Fibroblast of skin of right biceps (primary cell): ENCODE measurements at regions not wholly inside any gene's neighbourhood (a gene's known extent, or its start where the extent isn't known, plus 50 kb on each side); places are given as distances from the start of the nearest gene placed in this dataset.

ENCODE experiments used
- DNase-seq: peaks from one replicate; pipeline ENCODE4 v3.0.0-alpha.2; 2013

DNA sequence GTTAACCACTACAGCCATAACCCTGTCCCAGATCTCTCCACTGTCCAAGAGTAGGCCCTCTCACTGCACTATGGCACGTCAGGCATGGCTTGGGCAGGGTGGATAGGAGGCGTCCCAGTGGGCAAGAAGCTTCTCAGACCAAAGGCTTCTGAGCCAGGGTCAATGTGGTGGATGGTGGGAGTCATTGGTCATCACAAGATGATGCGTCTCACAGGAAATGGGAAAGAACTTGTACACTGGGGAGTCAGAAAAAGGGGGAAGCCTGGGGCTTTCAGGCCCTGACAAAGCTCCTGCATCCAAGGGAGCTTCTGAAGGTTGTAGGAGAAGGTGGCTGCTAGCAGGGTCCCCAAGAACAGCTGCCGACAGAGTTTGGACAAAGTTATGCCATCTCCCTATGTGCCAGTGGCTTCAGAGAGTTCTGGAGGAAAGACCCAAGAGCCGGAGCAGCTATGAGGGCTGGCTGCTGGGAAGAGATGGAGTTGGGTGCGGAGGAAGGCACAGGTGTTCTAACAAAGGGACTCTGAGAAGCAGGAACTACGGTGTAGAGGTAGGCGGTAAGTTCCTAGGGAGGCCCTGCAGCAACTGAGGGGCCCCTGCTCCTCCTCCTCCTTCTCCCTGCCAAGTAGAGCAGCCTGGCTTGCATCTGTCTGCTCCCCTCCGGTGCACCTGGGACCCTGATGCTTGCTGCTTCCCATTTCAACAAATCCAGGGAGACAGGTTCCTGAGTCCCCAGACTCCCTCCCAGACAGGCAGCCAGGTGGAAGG is 81.1 kb downstream of the ARL6IP4 start:
- no peak for DNase-seq

- DNase-seq: peak; percentile 7
Measured at GRCh38 chr12:123059500-123059899, 79.0 kb downstream of the ARL6IP4 start.

- DNase-seq: peak; percentile 36
Measured at GRCh38 chr12:123058980-123059379, 78.5 kb downstream of the ARL6IP4 start.

GRCh38 chr12:123058481-123058880 is 78.0 kb downstream of the ARL6IP4 start:
- DNase-seq: no peak

DNA sequence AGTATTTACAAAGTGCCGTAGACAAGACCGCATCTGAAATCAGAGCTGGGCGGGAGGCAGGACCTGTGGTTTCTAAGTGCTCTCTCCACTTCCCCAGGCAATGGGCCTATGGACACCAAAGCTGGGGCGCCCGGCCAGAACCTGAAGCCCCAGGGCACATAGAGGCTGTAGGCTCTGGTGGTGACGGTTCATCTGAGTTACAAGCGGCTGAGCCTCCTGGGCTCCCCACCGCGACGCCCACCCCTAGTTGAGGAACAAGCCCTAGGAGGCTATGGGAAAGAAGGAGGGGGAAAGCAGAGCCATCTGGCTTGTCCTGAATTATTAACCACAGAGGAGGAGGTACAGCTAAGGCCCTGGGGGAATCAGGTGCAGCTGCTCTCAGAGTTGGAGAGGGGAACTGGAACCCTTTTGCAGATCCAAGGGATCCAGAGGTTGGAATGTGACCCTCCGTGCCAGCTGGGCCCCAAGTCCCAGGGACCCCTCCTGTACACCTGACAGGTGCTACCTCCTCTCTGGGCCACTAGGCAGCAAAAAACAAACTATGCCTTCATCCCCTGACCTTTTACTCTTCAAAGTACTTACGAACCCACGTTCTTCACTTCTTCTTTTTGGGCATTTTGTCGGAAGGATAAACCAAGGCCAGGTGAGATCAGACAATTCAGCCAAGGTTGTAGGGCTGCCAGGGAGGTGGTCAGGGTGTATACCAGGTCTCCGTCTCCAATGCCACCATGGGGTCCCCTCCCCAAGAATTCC is 77.2 kb downstream of the ARL6IP4 start:
- DNase-seq: no peak

GRCh38 chr12:123056709-123057108 is 76.2 kb downstream of the ARL6IP4 start:
- no peak for DNase-seq

- DNase-seq: no peak
Measured at GRCh38 chr12:123056053-123056452, 75.6 kb downstream of the ARL6IP4 start.

DNA sequence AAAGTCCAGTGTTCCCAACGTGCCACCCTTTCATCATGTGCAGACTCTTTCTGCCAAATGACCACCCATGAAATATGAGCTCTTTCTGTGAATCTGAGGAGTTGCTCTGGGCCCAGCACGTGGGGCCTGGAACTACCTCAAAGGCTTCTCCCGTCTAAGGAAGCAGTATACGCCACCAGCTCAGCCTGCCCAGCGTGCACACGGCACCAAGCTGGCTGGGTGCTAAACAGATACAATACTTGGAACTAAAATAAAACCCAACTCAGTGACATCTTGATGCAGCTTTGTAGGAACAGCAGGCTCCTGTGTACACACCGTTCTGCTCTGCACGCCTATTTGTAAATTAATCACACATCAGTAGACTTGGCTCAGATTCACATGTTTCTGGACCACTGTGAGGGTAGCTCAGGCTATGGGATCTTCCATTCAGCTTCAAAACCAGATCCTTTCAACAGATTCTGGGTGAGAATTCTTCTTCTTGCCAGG is 74.8 kb downstream of the ARL6IP4 start:
- no peak for DNase-seq

DNA sequence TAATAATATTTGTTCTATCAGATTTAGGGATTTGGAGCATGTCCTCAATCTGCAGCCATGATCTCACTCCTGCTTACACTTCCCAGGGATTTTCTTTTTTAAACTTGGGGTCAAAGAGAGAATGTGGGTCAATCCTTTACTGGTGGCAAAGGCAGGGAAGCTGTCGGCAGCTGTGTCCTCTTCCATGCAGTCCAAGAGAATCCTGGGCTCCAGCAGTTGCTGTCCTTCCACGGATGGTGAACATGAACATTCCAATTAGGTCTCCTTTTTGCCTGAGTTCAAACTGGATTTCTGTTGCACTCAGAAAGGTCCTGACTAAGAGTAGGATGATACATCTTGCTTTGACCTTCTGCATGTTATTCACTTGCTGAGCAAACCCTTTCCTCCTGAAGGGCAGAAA is 73.9 kb downstream of the ARL6IP4 start:
- DNase-seq: no peak

DNA sequence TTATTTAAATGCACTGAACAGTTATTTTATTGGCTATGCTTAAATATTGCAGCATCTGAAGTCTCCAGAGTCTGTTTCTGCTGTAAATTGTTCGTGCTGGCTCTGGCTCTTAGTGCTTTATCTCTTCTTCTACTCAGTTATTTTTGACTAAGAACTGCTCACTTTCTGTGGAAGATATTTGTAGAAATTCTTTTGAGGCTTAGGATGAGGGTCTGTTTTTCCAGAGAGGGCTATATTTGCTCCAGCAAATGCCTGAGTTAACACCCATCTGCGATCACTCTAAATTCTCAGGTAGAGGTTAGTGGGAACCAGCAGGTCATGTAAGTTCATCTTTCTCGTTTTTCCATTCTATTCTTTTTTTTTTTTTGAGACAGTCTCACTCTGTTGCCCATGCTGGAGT is 71.1 kb downstream of the ARL6IP4 start:
- no peak for DNase-seq

- no peak for DNase-seq
Measured at GRCh38 chr12:123050913-123051312, 70.4 kb downstream of the ARL6IP4 start.

- peak; percentile 61 for DNase-seq
Measured at GRCh38 chr12:123050331-123050831, 69.9 kb downstream of the ARL6IP4 start.

DNA sequence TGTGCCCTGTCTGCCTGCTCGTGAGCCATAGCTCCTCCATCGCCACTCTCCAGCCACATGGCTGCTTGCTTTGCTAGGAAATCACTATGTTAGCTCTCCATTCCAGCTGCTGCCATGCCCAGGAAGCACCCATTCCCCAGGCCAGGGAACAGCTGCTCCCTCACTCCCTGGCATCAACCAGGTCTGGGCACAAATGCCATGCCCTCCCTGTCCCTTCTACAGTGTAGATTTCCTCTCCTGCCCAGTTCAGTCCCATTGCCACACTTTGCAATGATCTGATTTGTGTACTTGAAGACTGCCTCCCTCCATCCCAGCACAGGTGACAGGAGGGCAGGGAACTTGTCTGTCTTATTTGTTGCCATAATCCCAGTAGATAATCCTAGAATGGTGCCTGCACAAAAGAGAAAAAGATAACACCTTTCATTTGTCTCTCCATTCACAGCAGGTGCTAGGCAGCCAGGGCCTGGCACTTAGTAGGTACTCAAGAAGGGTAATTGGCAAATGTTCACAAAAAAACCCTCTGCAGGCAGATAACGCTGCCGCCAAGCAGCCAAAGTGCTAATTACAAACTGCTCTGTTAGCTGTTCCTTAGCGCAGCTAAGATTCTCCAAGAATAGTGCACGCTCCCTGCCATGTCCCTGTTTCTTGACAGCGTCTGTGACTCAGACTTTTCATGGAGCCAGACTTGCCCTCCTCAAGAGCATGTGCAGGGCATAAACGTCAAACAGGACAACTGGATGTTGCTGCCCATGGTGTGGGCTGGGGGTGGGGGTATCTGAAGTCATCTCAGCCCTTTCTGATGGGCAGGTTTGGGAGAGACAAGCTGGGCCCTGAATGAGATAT is 69.1 kb downstream of the ARL6IP4 start:
- DNase-seq: peak; percentile 30

GRCh38 chr12:123047892-123048291 is 67.4 kb downstream of the ARL6IP4 start:
- peak; percentile 10 for DNase-seq

- no peak for DNase-seq
Measured at GRCh38 chr12:123047289-123047688, 66.8 kb downstream of the ARL6IP4 start.

- no peak for DNase-seq
Measured at GRCh38 chr12:123046431-123046830, 66.0 kb downstream of the ARL6IP4 start.

DNA sequence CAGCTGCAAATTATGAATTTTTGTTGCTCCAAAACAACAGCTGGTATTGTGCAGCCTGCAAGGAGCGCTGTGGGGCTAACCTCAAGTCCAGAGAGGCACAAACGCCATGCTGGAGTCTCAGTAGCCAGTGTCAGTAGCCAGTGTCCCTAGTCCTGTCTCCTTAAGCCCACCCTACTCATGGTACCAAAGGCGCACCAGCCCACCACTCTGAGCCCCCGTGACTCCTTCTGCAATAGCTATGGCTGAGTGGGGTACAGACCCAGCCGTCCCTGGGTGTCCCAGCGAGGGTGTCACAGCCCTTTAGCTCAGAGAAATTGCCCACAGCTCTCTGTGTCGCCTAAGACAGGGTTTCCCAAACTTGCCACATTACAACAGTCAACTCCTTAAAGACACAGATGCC is 65.2 kb downstream of the ARL6IP4 start:
- DNase-seq: no peak

DNA sequence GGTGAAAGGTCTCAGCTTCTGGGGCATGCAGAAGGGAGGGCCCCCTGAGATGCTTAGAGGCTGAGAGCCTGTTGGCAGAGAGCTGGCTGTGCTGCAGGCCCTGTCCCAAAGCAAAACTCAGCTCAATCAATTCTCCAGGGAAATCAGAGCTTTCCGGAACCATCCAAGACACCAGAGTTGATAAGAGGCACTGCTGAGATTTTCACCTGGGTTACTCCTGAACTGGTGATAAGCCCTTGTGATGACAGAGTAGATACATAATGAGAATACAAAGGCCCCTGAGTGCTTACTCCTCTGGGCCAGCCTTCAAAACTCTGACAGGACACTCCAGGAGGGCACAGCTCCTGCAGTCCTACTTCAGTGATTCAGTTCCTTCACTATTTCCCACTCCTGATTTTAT is 63.9 kb downstream of the ARL6IP4 start:
- no peak for DNase-seq

- peak; percentile 97 for DNase-seq
Measured at GRCh38 chr12:123043536-123044001, 63.1 kb downstream of the ARL6IP4 start.

DNA sequence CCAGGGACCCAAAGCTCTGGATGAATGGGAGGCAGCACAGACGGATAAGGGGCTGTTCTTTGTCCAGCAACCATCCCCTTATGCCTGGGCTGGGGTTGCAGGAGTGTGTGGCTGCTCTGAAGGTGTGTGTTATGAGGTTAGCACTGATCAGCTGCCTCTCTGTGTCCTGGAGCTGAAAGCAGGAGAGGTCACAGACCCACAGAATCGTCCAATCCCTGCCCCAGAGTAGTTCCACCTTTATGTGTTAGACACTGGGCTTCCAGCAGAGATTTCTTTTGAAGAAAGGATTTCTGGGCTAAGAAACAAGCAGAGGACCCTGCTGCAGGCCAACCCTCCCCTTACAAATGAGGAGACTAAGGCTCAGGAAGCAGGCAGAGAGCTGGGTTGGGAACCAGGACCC is 62.4 kb downstream of the ARL6IP4 start:
- DNase-seq: no peak

- DNase-seq: peak; percentile 89
Measured at GRCh38 chr12:123041811-123042655, 61.6 kb downstream of the ARL6IP4 start.

- no peak for DNase-seq
Measured at GRCh38 chr12:123041042-123041531, 60.6 kb downstream of the ARL6IP4 start.
